GM06990 (cell line): ENCODE measurements at regions not wholly inside any gene's neighbourhood (a gene's known extent, or its start where the extent isn't known, plus 50 kb on each side); places are given as distances from the start of the nearest gene placed in this dataset.

Source experiments
- DNase-seq: peaks from one replicate; pipeline ENCODE4 v3.0.0-alpha.2; 2011; ENCODE audit not compliant: insufficient read length; ENCODE audit errors: extremely low read depth
- H3K27me3 ChIP-seq: replicated peaks from 2 replicates; pipeline ENCODE4 v1.6.0; 2011; ENCODE audit warnings: low read length; ENCODE audit not compliant: control insufficient read depth, insufficient read depth
- H3K36me3 ChIP-seq: 2 replicates; pipeline ENCODE4 v1.5.1; 2011; ENCODE audit warnings: low read length; ENCODE audit not compliant: control insufficient read depth, insufficient read depth
- H3K4me3 ChIP-seq: replicated peaks from 2 replicates; pipeline ENCODE4 v1.5.1; 2011; ENCODE audit warnings: low read depth, mild to moderate bottlenecking, control low read depth, low read length
- CTCF ChIP-seq: IDR thresholded peaks from 2 replicates; pipeline ENCODE4 v1.5.1; 2011; ENCODE audit warnings: low read length, control low read depth, mild to moderate bottlenecking, inconsistent platforms; ENCODE audit not compliant: insufficient read depth, poor library complexity, severe bottlenecking

- Histone ChIP-seq H3K36me3 (no peaks in the 10 kb centered on the region), H3K4me3 (no peak overlapping the region), H3K27me3 (no peaks in the 10 kb centered on the region)
- no peak for DNase-seq
- no peak for TF ChIP-seq CTCF
Measured at GRCh38 chr18:8926464-8926863, 176.0 kb upstream of the NDUFV2 start.

GRCh38 chr18:8928044-8928443, 174.5 kb upstream of the NDUFV2 start:
- Histone ChIP-seq H3K36me3 (no peaks in the 10 kb centered on the region), H3K4me3 (no peak overlapping the region), H3K27me3 (no peaks in the 10 kb centered on the region)
- TF ChIP-seq CTCF: no peak
- no peak for DNase-seq

- H3K4me3 ChIP-seq: no peak overlapping the region
- no peak for DNase-seq
- TF ChIP-seq CTCF: no peak
Measured at GRCh38 chr18:8928847-8929780, 173.4 kb upstream of the NDUFV2 start.

GRCh38 chr18:8930990-8931616, 171.4 kb upstream of the NDUFV2 start:
- no peak for TF ChIP-seq CTCF
- no peak for DNase-seq
- Histone ChIP-seq H3K4me3 (no peak overlapping the region), H3K36me3 (no peaks in the 10 kb centered on the region), H3K27me3 (no peaks in the 10 kb centered on the region)

More at GRCh38 chr18:8928847-8929780, 173.4 kb upstream of the NDUFV2 start:
- Histone ChIP-seq H3K36me3 (no peaks in the 10 kb centered on the region), H3K27me3 (no peaks in the 10 kb centered on the region)

- no peak for TF ChIP-seq CTCF
- H3K36me3 ChIP-seq: no peaks in the 10 kb centered on the region
- H3K4me3 ChIP-seq: no peak overlapping the region
- DNase-seq: no peak
- H3K27me3 ChIP-seq: no peaks in the 10 kb centered on the region
Measured at GRCh38 chr18:8932866-8933265, 169.6 kb upstream of the NDUFV2 start.
